Peyer's patch (tissue), 4 donors: ENCODE measurements at regions not wholly inside any gene's neighbourhood (a gene's known extent, or its start where the extent isn't known, plus 50 kb on each side); places are given as distances from the start of the nearest gene placed in this dataset.
"Not testable (repeated sequence)": the region's sequence is repeated elsewhere in the genome, so short reads cannot be mapped to it uniquely, and the experiment has no call there.

Source experiments
- DNase-seq, 3 donors: peaks; one replicate each; pipeline ENCODE4 v3.0.0-alpha.2; 2017 to 2019
- H3K27ac ChIP-seq, 4 donors: fragments of 200-600 bp; sonication (generic); one replicate each; pipeline ENCODE4 v1.5.1; 2016 to 2019
- H3K27me3 ChIP-seq, 2 donors: fragments of 200-600 bp; sonication (generic); one replicate each; pipeline ENCODE4 v1.5.1; 2019
- H3K36me3 ChIP-seq, 3 donors: fragments of 200-600 bp; sonication (generic); one replicate each; pipeline ENCODE4 v1.5.1; 2016 to 2019
- H3K4me1 ChIP-seq, 4 donors: fragments of 200-600 bp; sonication (generic); one replicate each; pipeline ENCODE4 v1.5.1; 2016 to 2019
- H3K4me3 ChIP-seq, 4 donors: fragments of 200-600 bp; sonication (generic); 1 replicate in 3 of 4; 2 replicates in 1 of 4; pipeline ENCODE4 v1.5.1; 2016 to 2019; ENCODE audit warnings: mild to moderate bottlenecking in 1 of 4
- H3K9me3 ChIP-seq, 4 donors: fragments of 200-600 bp; sonication (generic); one replicate each; pipeline ENCODE4 v1.5.1; 2016 to 2019; ENCODE audit warnings: mild to moderate bottlenecking in 1 of 4
- CTCF ChIP-seq, 6 experiments: fragments of 450-650 bp in 4 of 6; fragments of 200-600 bp in 2 of 6; sonication (generic) in 1 of 6; IDR thresholded peaks; one replicate each; pipeline ENCODE4 v1.5.1; 2017 to 2019; ENCODE audit warnings: antibody characterized with exemption in 6 of 6, mild to moderate bottlenecking in 3 of 6, moderate library complexity in 1 of 6
- POLR2A ChIP-seq, 2 donors: fragments of 450-650 bp; IDR thresholded peaks; one replicate each; pipeline ENCODE4 v1.5.1; 2017; ENCODE audit warnings: antibody characterized with exemption in 2 of 2, mild to moderate bottlenecking in 2 of 2, moderate library complexity in 2 of 2

- no peaks in the 10 kb centered on the region for H3K27me3 ChIP-seq
- no peaks in the 10 kb centered on the region for H3K36me3 ChIP-seq
- no peak overlapping the region for H3K27ac ChIP-seq
- no peaks in the 10 kb centered on the region for H3K9me3 ChIP-seq
- H3K4me1 ChIP-seq, result no peaks in the 10 kb centered on the region
- TF ChIP-seq POLR2A (IDR thresholded peaks at IDR 0.05) (no peak), CTCF (IDR thresholded peaks at IDR 0.05) (no peak)
- no peak overlapping the region for H3K4me3 ChIP-seq
- DNase-seq, result no peak
Measured at GRCh38 chrX:109077788-109078187, 341.4 kb upstream of the IRS4 start.

DNA sequence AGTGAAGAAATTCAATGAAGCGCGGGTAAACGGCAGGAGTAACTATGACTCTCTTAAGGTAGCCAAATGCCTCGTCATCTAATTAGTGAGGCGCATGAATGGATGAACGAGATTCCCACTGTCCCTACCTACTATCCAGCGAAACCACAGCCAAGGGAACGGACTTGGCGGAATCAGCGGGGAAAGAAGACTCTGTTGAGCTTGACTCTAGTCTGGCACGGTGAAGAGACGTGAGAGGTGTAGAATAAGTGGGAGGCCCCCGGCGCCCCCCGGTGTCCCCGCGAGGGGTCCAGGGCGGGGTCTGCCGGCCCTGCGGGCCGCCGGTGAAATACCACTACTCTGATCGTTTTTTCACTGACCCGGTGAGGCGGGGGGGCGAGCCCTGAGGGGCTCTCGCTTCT, 317.8 kb upstream of the IRS4 start:
- not testable (repeated sequence) for H3K36me3 ChIP-seq, H3K4me1 ChIP-seq, H3K4me3 ChIP-seq, H3K27me3 ChIP-seq, H3K9me3 ChIP-seq, H3K27ac ChIP-seq
- DNase-seq, result peak in 1 of 3 donors; percentile 29

- Histone ChIP-seq H3K36me3 (no peaks in the 10 kb centered on the region), H3K4me1 (no peaks in the 10 kb centered on the region), H3K27ac (no peak overlapping the region), H3K4me3 (no peak overlapping the region), H3K27me3 (no peaks in the 10 kb centered on the region), H3K9me3 (no peaks in the 10 kb centered on the region)
- DNase-seq, result no peak
- TF ChIP-seq POLR2A (IDR thresholded peaks at IDR 0.05), result no peak
- TF ChIP-seq CTCF (IDR thresholded peaks at IDR 0.05), result no peak
Measured at GRCh38 chrX:109049903-109050302, 313.5 kb upstream of the IRS4 start.

GRCh38 chrX:109049416-109049815, 313.1 kb upstream of the IRS4 start:
- no peak overlapping the region for H3K27ac ChIP-seq
- no peaks in the 10 kb centered on the region for H3K4me1 ChIP-seq
- no peaks in the 10 kb centered on the region for H3K36me3 ChIP-seq
- TF ChIP-seq CTCF (IDR thresholded peaks at IDR 0.05) (no peak), POLR2A (IDR thresholded peaks at IDR 0.05) (no peak)
- no peak for DNase-seq
- H3K27me3 ChIP-seq, result no peaks in the 10 kb centered on the region
- no peaks in the 10 kb centered on the region for H3K9me3 ChIP-seq
- H3K4me3 ChIP-seq, result no peak overlapping the region

- TF ChIP-seq CTCF (IDR thresholded peaks at IDR 0.05) (no peak), POLR2A (IDR thresholded peaks at IDR 0.05) (no peak)
- H3K4me3 ChIP-seq, result no peak overlapping the region
- H3K4me1 ChIP-seq, result no peaks in the 10 kb centered on the region
- no peak for DNase-seq
- no peaks in the 10 kb centered on the region for H3K9me3 ChIP-seq
- H3K27me3 ChIP-seq, result no peaks in the 10 kb centered on the region
- H3K36me3 ChIP-seq, result no peaks in the 10 kb centered on the region
- no peak overlapping the region for H3K27ac ChIP-seq
Measured at GRCh38 chrX:109040057-109040456, 303.7 kb upstream of the IRS4 start.

- no peak for DNase-seq
- Histone ChIP-seq H3K27ac (no peak overlapping the region), H3K27me3 (no peaks in the 10 kb centered on the region), H3K9me3 (no peaks in the 10 kb centered on the region), H3K36me3 (no peaks in the 10 kb centered on the region), H3K4me3 (no peak overlapping the region), H3K4me1 (no peaks in the 10 kb centered on the region)
- TF ChIP-seq CTCF (IDR thresholded peaks at IDR 0.05), result no peak
- TF ChIP-seq POLR2A (IDR thresholded peaks at IDR 0.05), result no peak
Measured at GRCh38 chrX:109036624-109037023, 300.3 kb upstream of the IRS4 start.
